PFSK-1 (cell line): ENCODE measurements at regions not wholly inside any gene's neighbourhood (a gene's known extent, or its start where the extent isn't known, plus 50 kb on each side); places are given as distances from the start of the nearest gene placed in this dataset.

ENCODE experiments used
- POLR2AphosphoS5 ChIP-seq: IDR thresholded peaks from 2 replicates; pipeline ENCODE4 v1.6.1; 2012; ENCODE audit warnings: low read depth, mild to moderate bottlenecking, control low read depth, low read length, moderate library complexity
- SIN3A ChIP-seq: IDR thresholded peaks from 2 replicates; pipeline ENCODE4 v1.6.1; 2012; ENCODE audit warnings: mild to moderate bottlenecking, low read length, moderate library complexity, borderline replicate concordance; ENCODE audit not compliant: insufficient read depth
- TAF1 ChIP-seq: IDR thresholded peaks from 2 replicates; pipeline ENCODE4 v1.6.1; 2012; ENCODE audit warnings: low read length, control low read depth, borderline replicate concordance; ENCODE audit not compliant: insufficient read depth
- TF ChIP-seq, protein P1 (sequence below), 2 experiments: IDR thresholded peaks; 2 replicates each; pipeline versions ENCODE4 v1.6.1 to v1.8.0; 2011 to 2012; ENCODE audit warnings: low read depth in 2 of 2, low read length in 2 of 2, control low read depth in 1 of 2, inconsistent platforms in 1 of 2, mild to moderate bottlenecking in 1 of 2, moderate library complexity in 1 of 2; ENCODE audit not compliant: insufficient read depth in 1 of 2

DNA sequence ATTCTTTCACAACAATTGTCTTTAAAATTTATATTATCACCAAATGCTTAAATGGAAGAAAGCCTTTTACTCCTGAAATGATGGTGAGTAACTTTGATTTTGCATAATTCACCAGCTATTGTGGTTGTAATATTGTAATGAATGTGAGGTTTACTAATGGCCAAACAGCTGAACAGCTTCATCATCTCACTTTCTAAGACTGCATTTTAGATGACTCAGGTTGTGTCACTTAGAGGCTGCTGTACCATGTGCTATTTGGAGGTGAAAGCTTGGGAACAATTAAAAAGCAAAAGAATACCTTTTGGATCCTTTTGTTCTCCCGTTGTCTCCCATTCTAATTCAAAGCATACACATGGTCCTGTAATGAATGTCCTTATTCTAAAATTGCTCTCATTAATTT is 604.0 kb upstream of the PFKP start:
- TF ChIP-seq POLR2AphosphoS5: no peak
- no peak for TF ChIP-seq TAF1
- TF ChIP-seq, protein P1, sequence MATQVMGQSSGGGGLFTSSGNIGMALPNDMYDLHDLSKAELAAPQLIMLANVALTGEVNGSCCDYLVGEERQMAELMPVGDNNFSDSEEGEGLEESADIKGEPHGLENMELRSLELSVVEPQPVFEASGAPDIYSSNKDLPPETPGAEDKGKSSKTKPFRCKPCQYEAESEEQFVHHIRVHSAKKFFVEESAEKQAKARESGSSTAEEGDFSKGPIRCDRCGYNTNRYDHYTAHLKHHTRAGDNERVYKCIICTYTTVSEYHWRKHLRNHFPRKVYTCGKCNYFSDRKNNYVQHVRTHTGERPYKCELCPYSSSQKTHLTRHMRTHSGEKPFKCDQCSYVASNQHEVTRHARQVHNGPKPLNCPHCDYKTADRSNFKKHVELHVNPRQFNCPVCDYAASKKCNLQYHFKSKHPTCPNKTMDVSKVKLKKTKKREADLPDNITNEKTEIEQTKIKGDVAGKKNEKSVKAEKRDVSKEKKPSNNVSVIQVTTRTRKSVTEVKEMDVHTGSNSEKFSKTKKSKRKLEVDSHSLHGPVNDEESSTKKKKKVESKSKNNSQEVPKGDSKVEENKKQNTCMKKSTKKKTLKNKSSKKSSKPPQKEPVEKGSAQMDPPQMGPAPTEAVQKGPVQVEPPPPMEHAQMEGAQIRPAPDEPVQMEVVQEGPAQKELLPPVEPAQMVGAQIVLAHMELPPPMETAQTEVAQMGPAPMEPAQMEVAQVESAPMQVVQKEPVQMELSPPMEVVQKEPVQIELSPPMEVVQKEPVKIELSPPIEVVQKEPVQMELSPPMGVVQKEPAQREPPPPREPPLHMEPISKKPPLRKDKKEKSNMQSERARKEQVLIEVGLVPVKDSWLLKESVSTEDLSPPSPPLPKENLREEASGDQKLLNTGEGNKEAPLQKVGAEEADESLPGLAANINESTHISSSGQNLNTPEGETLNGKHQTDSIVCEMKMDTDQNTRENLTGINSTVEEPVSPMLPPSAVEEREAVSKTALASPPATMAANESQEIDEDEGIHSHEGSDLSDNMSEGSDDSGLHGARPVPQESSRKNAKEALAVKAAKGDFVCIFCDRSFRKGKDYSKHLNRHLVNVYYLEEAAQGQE (IDR thresholded peaks at IDR 0.05; ENCODE audit: insufficient read depth in 1 of 2, low read depth in 2 of 2, low read length in 2 of 2): no peak
- no peak for TF ChIP-seq SIN3A
